HCT116 (cell line): ENCODE measurements at regions not wholly inside any gene's neighbourhood (a gene's known extent, or its start where the extent isn't known, plus 50 kb on each side); places are given as distances from the start of the nearest gene placed in this dataset.

ENCODE experiments used
- ATAC-seq: fragments of 200-7000 bp; cut with Tn5 transposase; 2 replicates; pipeline ENCODE4 v1.9.1; 2020; ENCODE audit warnings: mild to moderate bottlenecking, moderate library complexity
- BruUV-seq: library from RNA; stranded (reverse); fragments of 400-500 nt; replicated peaks from 2 replicates; lab custom pipeline; 2021; lab: Mats Ljungman, UMichigan
- CTCF ChIA-PET: fragments of 300-600 bp; sonication (Branson Sonifier 250); formaldehyde crosslinking; loops from one replicate; lab custom pipeline; 2021; ENCODE audit warnings: antibody characterized with exemption; lab: Charles Lee
- POLR2A ChIA-PET: fragments of 300-600, 350-600 bp; sonication (Branson Sonifier 250); formaldehyde crosslinking; loops from one replicate; lab custom pipeline; 2021; ENCODE audit warnings: antibody characterized with exemption; lab: Charles Lee
- RAD21 ChIA-PET, 2 experiments: fragments of 300-600 bp; sonication (Branson Sonifier 250); formaldehyde crosslinking; loops; one replicate each; lab custom pipeline; 2023; ENCODE audit warnings: low total read pairs in 2 of 2; ENCODE audit not compliant: uncharacterized antibody in 2 of 2, unreplicated experiment in 2 of 2, low non-redundant PET in 1 of 2; lab: Charles Lee
- DNase-seq: peaks from one replicate; pipeline ENCODE4 v3.0.0-alpha.2; 2010; ENCODE audit warnings: low read depth, low spot score
- H2AFZ ChIP-seq: fragments of 200-600 bp; shearing (Covaris generic), sonication (generic); 2 replicates; pipeline ENCODE4 v1.6.1; 2017; ENCODE audit warnings: low read depth, mixed run types, mixed read lengths, antibody characterized with exemption, low read length; ENCODE audit not compliant: poor library complexity, severe bottlenecking
- H3K27ac ChIP-seq: 2 replicates; pipeline ENCODE4 v1.5.1; 2012; ENCODE audit warnings: low read depth, low read length
- H3K27me3 ChIP-seq: fragments of 200-600 bp; sonication (generic); 2 replicates; pipeline ENCODE4 v1.6.1; 2016; ENCODE audit warnings: mixed run types, low read length, mixed read lengths; ENCODE audit not compliant: insufficient read depth
- H3K36me3 ChIP-seq, 2 experiments: fragments of 200-500 bp in 1 of 2; fragments of 200-600 bp in 1 of 2; sonication (Bioruptor generic) in 1 of 2; sonication (generic) in 1 of 2; 2 replicates each; pipeline versions ENCODE4 v1.5.1 to v1.6.1; 2014 to 2016; ENCODE audit warnings: low read length in 2 of 2, inconsistent platforms in 1 of 2, mixed read lengths in 1 of 2, mixed run types in 1 of 2; ENCODE audit not compliant: insufficient read depth in 2 of 2, control insufficient read depth in 1 of 2
- H3K4me1 ChIP-seq, 2 experiments: fragments of 200-600 bp in 1 of 2; sonication (generic) in 1 of 2; 2 replicates each; pipeline versions ENCODE4 v1.5.1 to v1.6.1; 2012 to 2017; ENCODE audit warnings: low read length in 2 of 2, inconsistent platforms in 1 of 2, mild to moderate bottlenecking in 1 of 2, mixed read lengths in 1 of 2, mixed run types in 1 of 2, moderate library complexity in 1 of 2; ENCODE audit not compliant: insufficient read depth in 2 of 2, control insufficient read depth in 1 of 2
- H3K4me2 ChIP-seq: fragments of 200-600 bp; sonication (generic); 2 replicates; pipeline ENCODE4 v1.6.1; 2017; ENCODE audit warnings: mixed run types, low read length, mixed read lengths
- H3K4me3 ChIP-seq, 2 experiments: fragments of 200-600 bp in 1 of 2; sonication (generic) in 1 of 2; replicated peaks in 1 of 2; 2 replicates each; pipeline ENCODE4 v1.5.1; 2011 to 2016; ENCODE audit warnings: low read length in 2 of 2, control low read depth in 1 of 2, low read depth in 1 of 2, mild to moderate bottlenecking in 1 of 2, mixed read lengths in 1 of 2, mixed run types in 1 of 2
- H3K79me2 ChIP-seq: fragments of 200-600 bp; sonication (generic); 2 replicates; pipeline ENCODE4 v1.6.1; 2017; ENCODE audit warnings: mild to moderate bottlenecking, mixed run types, low read length, moderate library complexity, mixed read lengths; ENCODE audit not compliant: insufficient read depth
- H3K9ac ChIP-seq: fragments of 200-600 bp; sonication (generic); 2 replicates; pipeline ENCODE4 v1.6.1; 2016; ENCODE audit warnings: low read length, mixed read lengths
- H3K9me2 ChIP-seq: fragments of 200-600 bp; sonication (generic), shearing (Covaris generic); 2 replicates; pipeline ENCODE4 v1.6.1; 2017; ENCODE audit warnings: mixed run types, mild to moderate bottlenecking, moderate library complexity; ENCODE audit not compliant: insufficient read depth
- H3K9me3 ChIP-seq, 2 experiments: fragments of 200-500 bp in 1 of 2; fragments of 200-600 bp in 1 of 2; sonication (Bioruptor generic) in 1 of 2; sonication (generic) in 1 of 2; 2 replicates each; pipeline ENCODE4 v1.6.1; 2014 to 2017; ENCODE audit warnings: low read length in 2 of 2, mixed read lengths in 2 of 2, inconsistent platforms in 1 of 2, low read depth in 1 of 2, mild to moderate bottlenecking in 1 of 2, mixed run types in 1 of 2, moderate library complexity in 1 of 2; ENCODE audit not compliant: control insufficient read depth in 1 of 2, insufficient read depth in 1 of 2
- H4K20me1 ChIP-seq: fragments of 200-600 bp; sonication (generic), shearing (Covaris generic); 2 replicates; pipeline ENCODE4 v1.6.1; 2017; ENCODE audit warnings: mixed run types, mild to moderate bottlenecking, moderate library complexity; ENCODE audit not compliant: insufficient read depth
- CEBPB ChIP-seq: IDR thresholded peaks from 2 replicates; pipeline ENCODE4 v1.6.1; 2012; ENCODE audit warnings: low read depth
- EGR1 ChIP-seq: IDR thresholded peaks from 2 replicates; pipeline ENCODE4 v1.6.1; 2012; ENCODE audit warnings: low read depth
- EZH2 ChIP-seq: fragments of 200-600 bp; sonication (generic); IDR thresholded peaks from 2 replicates; pipeline ENCODE4 v1.6.1; 2017; ENCODE audit warnings: antibody characterized with exemption, mixed run types
- FOSL1 ChIP-seq: IDR thresholded peaks from 2 replicates; pipeline ENCODE4 v1.6.1; 2012; ENCODE audit warnings: low read depth
- POLR2A ChIP-seq: IDR thresholded peaks from 2 replicates; pipeline ENCODE4 v1.7.0; 2011; ENCODE audit warnings: borderline replicate concordance; ENCODE audit not compliant: insufficient read depth, insufficient read length; ENCODE audit errors: extremely low read depth
- SIN3A ChIP-seq: IDR thresholded peaks from 2 replicates; pipeline ENCODE4 v1.6.1; 2012; ENCODE audit warnings: low read depth
- SP1 ChIP-seq: IDR thresholded peaks from 2 replicates; pipeline ENCODE4 v1.6.1; 2012; ENCODE audit warnings: low read depth
- SRF ChIP-seq: IDR thresholded peaks from 2 replicates; pipeline ENCODE4 v1.6.1; 2012; ENCODE audit warnings: low read depth
- TCF7L2 ChIP-seq: IDR thresholded peaks from 2 replicates; pipeline ENCODE4 v1.7.0; 2011; ENCODE audit warnings: borderline replicate concordance, inconsistent platforms; ENCODE audit not compliant: insufficient read depth, insufficient read length; ENCODE audit errors: extremely low read depth
- YY1 ChIP-seq: IDR thresholded peaks from 2 replicates; pipeline ENCODE4 v1.6.1; 2011; ENCODE audit warnings: low read length, low read depth, moderate library complexity, mild to moderate bottlenecking; ENCODE audit not compliant: insufficient replicate concordance; ENCODE audit errors: extremely low read depth
- ZFX ChIP-seq: fragments of 450-650 bp; IDR thresholded peaks from 2 replicates; pipeline ENCODE4 v1.6.1; 2017
- ZNF274 ChIP-seq: fragments of 200-500 bp; sonication (Bioruptor generic); IDR thresholded peaks from 2 replicates; pipeline ENCODE4 v1.6.1; 2014; ENCODE audit warnings: mild to moderate bottlenecking, low read depth, low read length, inconsistent platforms
- intact Hi-C: fragments of 100-400 bp; cut with micrococcal nuclease; formaldehyde crosslinking; loops from 2 replicates; pipeline ENCODE4 v1.10.0; 2022
- TF ChIP-seq, protein P1 (sequence below): IDR thresholded peaks from 2 replicates; pipeline ENCODE4 v1.6.1; 2012
- TF ChIP-seq, protein P2 (sequence below): IDR thresholded peaks from 2 replicates; pipeline ENCODE4 v1.6.1; 2011; ENCODE audit warnings: mild to moderate bottlenecking, low read length, moderate library complexity; ENCODE audit not compliant: insufficient replicate concordance; ENCODE audit errors: extremely low read depth
- TF ChIP-seq, protein P3 (sequence below): IDR thresholded peaks from 2 replicates; pipeline ENCODE4 v1.6.1; 2012

DNA sequence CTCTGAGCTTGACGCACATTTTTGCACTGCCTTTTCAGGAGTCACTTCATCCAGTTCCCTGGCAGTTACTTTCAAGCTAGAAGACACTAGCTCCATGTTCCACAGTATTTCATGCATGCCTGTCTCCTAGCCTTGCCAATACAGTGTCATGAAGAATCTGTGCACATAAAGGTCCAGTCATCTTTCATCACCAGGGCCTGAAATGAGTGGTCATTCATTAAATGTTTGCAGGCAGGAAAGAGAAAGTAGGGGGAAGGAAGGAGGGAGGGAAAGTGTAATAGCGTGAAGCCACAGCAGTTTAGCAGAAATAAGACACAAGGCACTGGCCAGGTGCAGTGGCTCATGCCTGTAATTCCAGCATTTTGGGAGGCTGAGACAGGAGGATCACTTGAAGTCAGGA, 92.4 kb upstream of the COPS8 start (continued):
- TF ChIP-seq EGR1 (no peak), ZFX (no peak), YY1 (no peak), CEBPB (no peak)
- TF ChIP-seq, protein P1, sequence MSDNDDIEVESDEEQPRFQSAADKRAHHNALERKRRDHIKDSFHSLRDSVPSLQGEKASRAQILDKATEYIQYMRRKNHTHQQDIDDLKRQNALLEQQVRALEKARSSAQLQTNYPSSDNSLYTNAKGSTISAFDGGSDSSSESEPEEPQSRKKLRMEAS: no peak
- TF ChIP-seq, all 23 proteins: peak for 0

DNA sequence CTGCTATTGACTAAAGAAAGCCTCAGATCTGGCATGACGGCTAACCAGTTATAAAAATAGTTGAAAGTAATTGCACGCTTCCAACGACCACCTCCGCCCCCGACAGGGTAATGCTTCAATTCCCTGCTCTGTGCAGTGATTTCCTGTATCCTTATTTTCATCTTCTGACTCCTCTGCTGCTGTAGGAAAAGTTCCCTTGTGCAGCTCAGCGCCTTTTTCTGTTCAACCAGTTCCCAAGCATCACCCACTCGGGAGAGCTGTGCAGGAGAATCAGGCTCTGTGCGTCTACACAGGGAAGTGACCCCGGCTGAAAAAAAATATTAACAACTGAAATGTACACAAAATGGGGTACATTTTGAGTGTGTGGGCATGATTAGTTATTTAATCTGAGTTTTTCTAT, 91.3 kb upstream of the COPS8 start:
- H4K20me1 ChIP-seq: no peaks in the 10 kb centered on the region
- no peaks in the 10 kb centered on the region for H3K9me3 ChIP-seq
- ChIA-PET CTCF (no interaction called here), POLR2A (no interaction called here), RAD21 (no interaction called here)
- TF ChIP-seq ZFX (no peak), SRF (no peak), EZH2 (no peak)
- H3K4me2 ChIP-seq: no peak overlapping the region
- ATAC-seq (no peak), DNase-seq (no peak)
- H3K9me2 ChIP-seq: no peaks in the 10 kb centered on the region
- no peaks in the 10 kb centered on the region for H3K79me2 ChIP-seq
- H3K4me3 ChIP-seq: no peak overlapping the region
- intact Hi-C loops: no loop called here
- no peaks in the 10 kb centered on the region for H3K36me3 ChIP-seq
- H2AFZ ChIP-seq: no peak overlapping the region
- H3K27ac ChIP-seq: no peak overlapping the region
- no peaks in the 10 kb centered on the region for H3K4me1 ChIP-seq
- no TSS peak for BruUV-seq
- H3K27me3 ChIP-seq: peaks cover 88% of the 10 kb centered on the region
- no peak overlapping the region for H3K9ac ChIP-seq

DNA sequence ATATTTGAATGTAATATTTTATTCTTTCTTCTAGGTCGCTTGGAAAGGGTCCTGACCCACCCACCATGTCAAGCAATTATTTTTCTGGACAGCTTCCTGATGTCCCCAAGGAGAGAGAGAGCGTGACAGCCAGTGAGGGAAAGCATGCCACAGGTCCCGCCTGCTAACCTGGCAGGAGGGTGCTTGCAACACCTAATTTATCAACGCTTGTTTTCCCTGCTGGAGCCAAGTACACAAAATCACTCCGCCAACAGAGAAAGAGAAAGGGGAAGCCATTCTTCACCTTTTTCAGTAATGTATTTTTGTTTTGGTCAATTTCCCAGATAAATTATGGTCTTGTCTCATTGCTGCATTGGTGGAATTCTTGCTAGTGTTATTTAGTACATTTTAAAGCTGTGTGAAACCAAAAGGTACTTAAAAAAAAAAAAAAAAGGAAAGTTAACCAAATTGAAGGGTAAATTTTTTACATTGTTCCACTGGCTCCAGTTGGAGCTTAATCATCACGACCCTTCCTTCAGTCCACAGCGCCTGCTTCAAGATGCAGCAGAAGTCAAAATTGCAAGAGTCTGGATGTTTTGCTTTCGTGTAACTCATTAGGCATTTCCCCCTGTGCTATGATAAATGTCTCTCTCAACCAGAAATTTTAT, 88.5 kb upstream of the COPS8 start:
- intact Hi-C loops: no loop called here
- Histone ChIP-seq H3K27ac (no peak overlapping the region), H3K4me3 (no peak overlapping the region), H2AFZ (no peak overlapping the region), H3K36me3 (no peaks in the 10 kb centered on the region), H4K20me1 (no peaks in the 10 kb centered on the region), H3K79me2 (no peaks in the 10 kb centered on the region), H3K4me1 (no peaks in the 10 kb centered on the region), H3K9me3 (no peaks in the 10 kb centered on the region), H3K9me2 (no peaks in the 10 kb centered on the region), H3K4me2 (no peak overlapping the region), H3K27me3 (peaks cover 71% of the 10 kb centered on the region), H3K9ac (no peak overlapping the region)
- ChIA-PET RAD21 (no interaction called here), CTCF (no interaction called here), POLR2A (no interaction called here)
- ATAC-seq: no peak
- no peak for DNase-seq
- no TSS peak for BruUV-seq
- TF ChIP-seq, protein P2, sequence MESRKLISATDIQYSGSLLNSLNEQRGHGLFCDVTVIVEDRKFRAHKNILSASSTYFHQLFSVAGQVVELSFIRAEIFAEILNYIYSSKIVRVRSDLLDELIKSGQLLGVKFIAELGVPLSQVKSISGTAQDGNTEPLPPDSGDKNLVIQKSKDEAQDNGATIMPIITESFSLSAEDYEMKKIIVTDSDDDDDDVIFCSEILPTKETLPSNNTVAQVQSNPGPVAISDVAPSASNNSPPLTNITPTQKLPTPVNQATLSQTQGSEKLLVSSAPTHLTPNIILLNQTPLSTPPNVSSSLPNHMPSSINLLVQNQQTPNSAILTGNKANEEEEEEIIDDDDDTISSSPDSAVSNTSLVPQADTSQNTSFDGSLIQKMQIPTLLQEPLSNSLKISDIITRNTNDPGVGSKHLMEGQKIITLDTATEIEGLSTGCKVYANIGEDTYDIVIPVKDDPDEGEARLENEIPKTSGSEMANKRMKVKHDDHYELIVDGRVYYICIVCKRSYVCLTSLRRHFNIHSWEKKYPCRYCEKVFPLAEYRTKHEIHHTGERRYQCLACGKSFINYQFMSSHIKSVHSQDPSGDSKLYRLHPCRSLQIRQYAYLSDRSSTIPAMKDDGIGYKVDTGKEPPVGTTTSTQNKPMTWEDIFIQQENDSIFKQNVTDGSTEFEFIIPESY: no peak
- TF ChIP-seq, protein P3, sequence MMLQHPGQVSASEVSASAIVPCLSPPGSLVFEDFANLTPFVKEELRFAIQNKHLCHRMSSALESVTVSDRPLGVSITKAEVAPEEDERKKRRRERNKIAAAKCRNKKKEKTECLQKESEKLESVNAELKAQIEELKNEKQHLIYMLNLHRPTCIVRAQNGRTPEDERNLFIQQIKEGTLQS: no peak
- no peak for TF ChIP-seq CEBPB
- TF ChIP-seq EGR1: no peak
- no peak for TF ChIP-seq POLR2A
- TF ChIP-seq, protein P1: no peak
- no peak for TF ChIP-seq TCF7L2
- no peak for TF ChIP-seq SIN3A
- no peak for TF ChIP-seq FOSL1
- TF ChIP-seq SP1: no peak
- TF ChIP-seq ZNF274: no peak
